DOHH2 (cell line): ENCODE measurements at regions not wholly inside any gene's neighbourhood (a gene's known extent, or its start where the extent isn't known, plus 50 kb on each side); places are given as distances from the start of the nearest gene placed in this dataset.

Experiments
- EZH2phosphoT487 ChIP-seq: fragments of 200-600 bp; sonication (generic); IDR thresholded peaks from 2 replicates; pipeline ENCODE4 v1.6.1; 2017; ENCODE audit warnings: borderline replicate concordance, mild to moderate bottlenecking, antibody characterized with exemption, low read length, moderate library complexity, mixed read lengths
- TF ChIP-seq, protein P1 (sequence below): fragments of 200-600 bp; sonication (generic); IDR thresholded peaks from one replicate; pipeline ENCODE4 v1.5.1; 2014; ENCODE audit warnings: antibody characterized with exemption, mild to moderate bottlenecking, low read depth, low read length; ENCODE audit not compliant: poor library complexity, severe bottlenecking

DNA sequence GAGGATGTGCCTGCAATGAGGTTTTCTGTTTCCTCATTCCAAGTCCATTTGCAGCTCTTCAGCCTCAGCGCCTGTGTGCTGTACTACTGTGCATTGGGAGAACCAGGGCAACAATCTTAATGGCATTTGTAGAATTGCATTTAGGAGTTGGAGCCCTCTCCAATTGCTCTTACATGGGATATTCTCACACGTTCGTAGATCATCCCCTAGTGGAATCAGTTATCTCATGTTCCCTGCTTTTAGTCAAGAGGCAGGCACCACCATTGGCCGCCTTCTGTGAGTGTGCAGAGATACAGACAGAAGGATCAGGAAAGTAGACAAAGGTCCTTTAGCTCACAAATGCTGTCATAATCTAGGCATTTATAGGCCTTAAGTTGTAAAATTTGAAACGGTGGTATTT lies 84.2 kb upstream of the RGS17 start:
- TF ChIP-seq, protein P1, sequence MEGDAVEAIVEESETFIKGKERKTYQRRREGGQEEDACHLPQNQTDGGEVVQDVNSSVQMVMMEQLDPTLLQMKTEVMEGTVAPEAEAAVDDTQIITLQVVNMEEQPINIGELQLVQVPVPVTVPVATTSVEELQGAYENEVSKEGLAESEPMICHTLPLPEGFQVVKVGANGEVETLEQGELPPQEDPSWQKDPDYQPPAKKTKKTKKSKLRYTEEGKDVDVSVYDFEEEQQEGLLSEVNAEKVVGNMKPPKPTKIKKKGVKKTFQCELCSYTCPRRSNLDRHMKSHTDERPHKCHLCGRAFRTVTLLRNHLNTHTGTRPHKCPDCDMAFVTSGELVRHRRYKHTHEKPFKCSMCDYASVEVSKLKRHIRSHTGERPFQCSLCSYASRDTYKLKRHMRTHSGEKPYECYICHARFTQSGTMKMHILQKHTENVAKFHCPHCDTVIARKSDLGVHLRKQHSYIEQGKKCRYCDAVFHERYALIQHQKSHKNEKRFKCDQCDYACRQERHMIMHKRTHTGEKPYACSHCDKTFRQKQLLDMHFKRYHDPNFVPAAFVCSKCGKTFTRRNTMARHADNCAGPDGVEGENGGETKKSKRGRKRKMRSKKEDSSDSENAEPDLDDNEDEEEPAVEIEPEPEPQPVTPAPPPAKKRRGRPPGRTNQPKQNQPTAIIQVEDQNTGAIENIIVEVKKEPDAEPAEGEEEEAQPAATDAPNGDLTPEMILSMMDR: no peak
- TF ChIP-seq EZH2phosphoT487: no peak
